ENCODE measurements at regions not wholly inside any gene's neighbourhood (a gene's known extent, or its start where the extent isn't known, plus 50 kb on each side); places are given as distances from the start of the nearest gene placed in this dataset.

DNA sequence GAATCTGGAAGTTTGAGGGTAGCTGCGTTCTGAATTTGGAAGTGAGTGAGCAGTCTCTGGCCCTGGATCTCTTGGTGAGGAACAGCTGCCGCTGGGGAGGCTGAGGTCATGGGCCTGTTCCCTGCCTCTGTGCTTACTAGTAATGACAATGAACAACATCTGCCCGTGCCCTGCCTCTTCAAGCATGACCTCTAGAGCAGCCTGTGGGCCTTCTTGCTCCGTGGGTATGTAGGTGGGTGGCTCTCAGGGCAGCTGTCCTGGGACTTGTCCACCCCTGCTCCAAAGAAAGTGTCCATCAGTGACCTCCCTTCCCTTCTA is 186.2 kb downstream of the CXCL12 start:
- no peak overlapping the region for H3K4me3 ChIP-seq (ENCODE audit: low read length)
- no peak for DNase-seq (ENCODE audit: low read depth)
- TF ChIP-seq, protein P1, sequence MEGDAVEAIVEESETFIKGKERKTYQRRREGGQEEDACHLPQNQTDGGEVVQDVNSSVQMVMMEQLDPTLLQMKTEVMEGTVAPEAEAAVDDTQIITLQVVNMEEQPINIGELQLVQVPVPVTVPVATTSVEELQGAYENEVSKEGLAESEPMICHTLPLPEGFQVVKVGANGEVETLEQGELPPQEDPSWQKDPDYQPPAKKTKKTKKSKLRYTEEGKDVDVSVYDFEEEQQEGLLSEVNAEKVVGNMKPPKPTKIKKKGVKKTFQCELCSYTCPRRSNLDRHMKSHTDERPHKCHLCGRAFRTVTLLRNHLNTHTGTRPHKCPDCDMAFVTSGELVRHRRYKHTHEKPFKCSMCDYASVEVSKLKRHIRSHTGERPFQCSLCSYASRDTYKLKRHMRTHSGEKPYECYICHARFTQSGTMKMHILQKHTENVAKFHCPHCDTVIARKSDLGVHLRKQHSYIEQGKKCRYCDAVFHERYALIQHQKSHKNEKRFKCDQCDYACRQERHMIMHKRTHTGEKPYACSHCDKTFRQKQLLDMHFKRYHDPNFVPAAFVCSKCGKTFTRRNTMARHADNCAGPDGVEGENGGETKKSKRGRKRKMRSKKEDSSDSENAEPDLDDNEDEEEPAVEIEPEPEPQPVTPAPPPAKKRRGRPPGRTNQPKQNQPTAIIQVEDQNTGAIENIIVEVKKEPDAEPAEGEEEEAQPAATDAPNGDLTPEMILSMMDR (IDR thresholded peaks at IDR 0.05; ENCODE audit: insufficient read depth, low read depth, low read length, missing control alignments) = no peak

DNA sequence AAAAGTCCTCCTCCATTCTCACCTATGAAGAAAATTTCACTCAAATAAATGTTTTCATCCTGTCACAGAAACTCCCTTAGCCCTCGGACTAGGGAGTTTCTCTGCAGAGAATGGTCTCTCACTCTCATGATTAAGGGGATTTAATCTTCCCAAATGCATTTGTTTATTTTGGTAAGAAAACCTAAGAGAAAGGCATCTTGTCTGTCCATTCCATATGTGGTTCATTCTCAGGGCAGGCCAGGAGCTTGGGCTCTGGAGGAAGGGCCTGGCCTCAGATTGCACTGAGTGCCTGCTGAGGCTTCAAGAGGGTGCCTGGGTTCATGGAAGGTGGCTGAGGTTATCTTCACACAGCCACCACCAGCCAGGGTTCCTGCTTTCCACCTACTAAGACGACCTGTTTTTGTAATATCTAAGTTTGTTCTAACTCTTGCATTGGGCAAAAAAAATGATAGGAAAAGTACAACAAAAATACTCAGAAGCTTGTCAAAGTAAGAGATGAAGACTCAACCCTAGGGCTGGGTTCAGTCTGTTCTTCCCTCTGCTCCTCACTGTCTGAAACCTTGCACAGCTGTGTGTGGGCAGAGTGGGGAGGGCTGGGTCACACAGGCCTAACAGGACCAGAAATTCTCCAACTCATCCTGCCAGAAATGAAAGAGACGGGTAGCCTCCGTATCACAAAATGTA is 186.7 kb downstream of the CXCL12 start:
- no peak overlapping the region for H3K4me3 ChIP-seq (ENCODE audit: low read length)
- TF ChIP-seq, protein P1 (IDR thresholded peaks at IDR 0.05; ENCODE audit: insufficient read depth, low read depth, low read length, missing control alignments) = no peak
- no peak for DNase-seq (ENCODE audit: low read depth)

DNA sequence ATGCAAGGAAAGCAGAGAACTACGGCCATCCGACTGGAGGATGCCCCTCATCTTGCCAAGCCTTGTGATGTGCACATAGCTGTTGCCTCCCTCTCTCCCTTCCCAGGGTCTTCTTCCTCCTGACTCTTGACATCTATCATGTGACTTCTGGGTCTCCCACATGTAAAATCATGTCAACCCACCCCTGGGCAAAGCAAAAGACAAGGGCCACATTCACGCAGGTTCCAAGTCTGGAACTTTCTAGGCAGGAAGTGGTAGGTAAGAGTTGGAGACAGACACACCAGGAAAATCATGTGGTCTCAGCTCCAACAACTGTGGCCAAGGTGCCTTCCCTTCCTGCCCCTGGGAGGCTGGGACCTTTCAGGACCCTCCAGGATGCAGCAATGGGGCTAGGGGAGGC is 187.3 kb downstream of the CXCL12 start:
- no peak overlapping the region for H3K4me3 ChIP-seq (ENCODE audit: low read length)
- DNase-seq (ENCODE audit: low read depth) = no peak
- TF ChIP-seq, protein P1 (IDR thresholded peaks at IDR 0.05; ENCODE audit: insufficient read depth, low read depth, low read length, missing control alignments) = no peak

DNA sequence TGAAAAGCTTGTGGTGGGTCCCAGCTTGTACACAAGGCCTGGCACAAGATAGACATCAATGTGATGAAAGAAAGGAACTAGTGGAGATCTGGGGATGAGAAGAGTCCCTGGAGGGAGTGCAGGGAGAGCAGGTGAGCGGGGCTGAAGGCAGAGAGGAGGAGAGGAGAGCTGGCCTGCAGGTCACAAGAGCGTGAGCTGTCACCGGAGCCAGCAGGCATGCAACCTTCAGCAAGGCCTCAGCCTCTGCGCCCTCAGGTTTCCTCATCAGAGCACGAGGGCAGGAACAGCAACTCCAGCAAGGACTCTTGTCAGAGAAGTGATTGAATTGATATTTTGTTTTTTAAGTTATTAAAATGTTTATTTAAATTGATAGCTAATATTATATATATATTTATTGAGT is 188.6 kb downstream of the CXCL12 start:
- TF ChIP-seq, protein P1 (IDR thresholded peaks at IDR 0.05; ENCODE audit: insufficient read depth, low read depth, low read length, missing control alignments) = no peak
- H3K4me3 ChIP-seq (ENCODE audit: low read length) = no peak overlapping the region
- DNase-seq (ENCODE audit: low read depth) = no peak

DNA sequence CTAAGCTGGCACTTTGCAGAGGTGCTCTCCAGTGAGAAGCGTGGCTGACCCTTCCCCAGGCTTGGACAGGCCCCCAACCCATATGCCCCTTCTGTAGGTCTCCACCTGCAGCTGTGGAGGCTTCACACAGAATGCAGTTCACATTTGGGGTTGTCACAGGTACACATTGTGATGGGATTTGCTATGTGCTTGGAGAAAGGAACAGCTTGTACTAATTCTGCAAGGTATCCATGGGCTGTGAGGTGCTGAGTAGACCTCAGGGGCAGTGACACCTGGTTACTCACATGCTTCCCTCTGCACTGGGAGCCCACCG is 188.9 kb downstream of the CXCL12 start:
- no peak overlapping the region for H3K4me3 ChIP-seq (ENCODE audit: low read length)
- DNase-seq (ENCODE audit: low read depth) = no peak
- TF ChIP-seq, protein P1 (IDR thresholded peaks at IDR 0.05; ENCODE audit: insufficient read depth, low read depth, low read length, missing control alignments) = no peak

DNA sequence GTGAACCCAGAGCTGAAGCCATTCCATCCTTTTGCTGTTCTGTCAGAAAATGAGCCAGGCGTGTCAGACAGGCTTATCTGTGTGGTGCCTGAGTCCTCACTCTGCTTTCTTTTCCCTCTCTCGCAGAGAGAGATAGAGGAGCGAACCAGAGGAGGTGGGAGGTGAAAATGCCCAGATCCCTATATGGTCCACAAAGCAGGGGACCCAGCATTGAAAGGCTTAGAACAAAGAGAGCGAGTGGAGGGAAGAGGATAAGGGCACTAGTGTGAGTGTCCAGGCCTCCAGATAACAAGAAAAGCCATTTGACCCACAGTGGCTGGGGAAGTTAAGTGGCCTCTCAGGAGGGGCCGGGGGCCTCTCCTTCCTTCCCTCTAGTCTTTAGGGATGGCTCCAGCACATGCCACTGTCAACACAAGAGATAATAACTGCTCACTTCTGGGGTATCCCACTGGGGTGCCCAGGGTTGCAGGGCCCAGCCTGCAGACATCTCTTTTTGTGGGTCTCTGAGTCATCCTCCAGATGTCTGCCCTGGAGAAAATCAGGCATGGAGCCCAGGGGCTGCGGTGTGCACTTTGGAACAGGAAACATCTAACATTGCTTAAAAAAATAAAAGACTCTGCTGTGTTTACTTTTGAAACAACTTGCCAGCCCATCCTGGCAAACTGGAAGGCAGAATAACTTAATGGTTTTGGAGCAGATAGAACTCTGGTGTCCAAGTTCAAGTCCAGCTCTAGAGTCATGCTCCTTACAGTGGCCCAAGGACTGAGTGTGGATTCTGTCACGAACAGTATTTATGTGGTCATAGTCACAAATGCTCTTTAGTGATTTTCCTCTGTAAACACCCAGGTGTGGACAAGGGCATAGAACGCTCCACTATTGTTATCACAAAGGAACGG is 189.5 kb downstream of the CXCL12 start:
- H3K4me3 ChIP-seq (ENCODE audit: low read length) = no peak overlapping the region
- DNase-seq (ENCODE audit: low read depth) = no peak
- TF ChIP-seq, protein P1 (IDR thresholded peaks at IDR 0.05; ENCODE audit: insufficient read depth, low read depth, low read length, missing control alignments) = no peak

Measured in epithelial cell of esophagus (primary cell).